GM21619 (cell line): ENCODE measurements at regions not wholly inside any gene's neighbourhood (a gene's known extent, or its start where the extent isn't known, plus 50 kb on each side); places are given as distances from the start of the nearest gene placed in this dataset.

Experiments used
- ATAC-seq: cut with Tn5 transposase; IDR thresholded peaks from one replicate; pipeline ENCODE4 v1.9.1; 2021; ENCODE audit not compliant: unreplicated experiment

DNA sequence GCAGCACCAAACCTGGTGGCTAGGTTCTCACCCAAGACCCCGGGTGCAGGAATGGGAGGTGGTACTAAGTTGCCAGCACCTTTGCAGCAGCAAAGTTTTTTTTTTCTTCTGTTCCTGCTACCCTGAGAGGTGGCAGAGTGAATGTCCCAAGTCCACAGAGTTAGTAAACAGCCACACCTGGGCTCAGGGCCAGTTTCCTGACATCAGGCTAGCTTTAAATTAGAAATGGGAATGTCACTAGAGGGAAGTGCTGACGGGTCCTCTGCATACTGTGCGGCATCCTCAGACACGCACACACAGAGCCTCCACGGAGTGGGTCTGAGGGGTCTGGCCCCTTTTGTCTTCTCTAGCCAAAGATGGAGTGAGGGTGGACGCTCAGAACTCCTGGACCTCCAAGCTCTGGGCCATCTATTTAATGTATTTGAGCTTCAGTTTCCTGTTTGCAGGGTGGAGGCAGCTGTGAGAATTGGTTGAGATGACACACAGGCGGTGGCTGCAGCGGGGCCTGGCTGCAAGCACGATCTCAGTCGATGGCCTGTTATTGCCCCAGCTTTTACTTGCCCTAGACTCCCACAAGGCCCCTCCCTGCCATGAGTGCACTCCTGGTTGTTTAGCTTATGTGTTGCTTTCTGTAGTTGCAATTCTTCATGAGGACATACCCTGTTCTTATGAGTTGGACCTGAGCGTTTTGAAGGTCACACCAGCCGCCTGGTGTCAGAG lies 751.4 kb upstream of the HS6ST1 start:
- no peak for ATAC-seq

- ATAC-seq, result no peak
Measured at GRCh38 chr2:129070663-129071062, 752.0 kb upstream of the HS6ST1 start.

DNA sequence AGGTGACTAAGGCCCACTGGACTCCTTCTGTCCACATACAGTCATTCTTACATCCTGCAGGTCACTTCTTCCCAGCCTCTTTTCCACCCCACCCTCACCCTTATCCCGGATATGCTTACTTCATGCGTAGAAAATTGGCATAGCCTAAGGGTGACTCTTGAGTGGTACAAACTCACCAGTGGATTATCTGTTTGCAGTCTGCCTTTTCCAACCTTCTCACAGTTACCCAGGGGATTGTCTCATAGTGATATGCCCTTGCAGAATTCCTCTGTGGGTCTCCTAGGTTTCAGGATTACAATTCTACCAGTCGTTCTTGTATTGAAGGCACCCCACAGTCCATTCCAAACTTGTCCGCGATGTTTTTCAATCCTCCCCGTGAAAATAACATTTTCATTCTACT lies 752.9 kb upstream of the HS6ST1 start:
- no peak for ATAC-seq

- ATAC-seq, result no peak
Measured at GRCh38 chr2:129074298-129074920, 755.7 kb upstream of the HS6ST1 start.

- ATAC-seq, result no peak
Measured at GRCh38 chr2:129078548-129078947, 759.9 kb upstream of the HS6ST1 start.

DNA sequence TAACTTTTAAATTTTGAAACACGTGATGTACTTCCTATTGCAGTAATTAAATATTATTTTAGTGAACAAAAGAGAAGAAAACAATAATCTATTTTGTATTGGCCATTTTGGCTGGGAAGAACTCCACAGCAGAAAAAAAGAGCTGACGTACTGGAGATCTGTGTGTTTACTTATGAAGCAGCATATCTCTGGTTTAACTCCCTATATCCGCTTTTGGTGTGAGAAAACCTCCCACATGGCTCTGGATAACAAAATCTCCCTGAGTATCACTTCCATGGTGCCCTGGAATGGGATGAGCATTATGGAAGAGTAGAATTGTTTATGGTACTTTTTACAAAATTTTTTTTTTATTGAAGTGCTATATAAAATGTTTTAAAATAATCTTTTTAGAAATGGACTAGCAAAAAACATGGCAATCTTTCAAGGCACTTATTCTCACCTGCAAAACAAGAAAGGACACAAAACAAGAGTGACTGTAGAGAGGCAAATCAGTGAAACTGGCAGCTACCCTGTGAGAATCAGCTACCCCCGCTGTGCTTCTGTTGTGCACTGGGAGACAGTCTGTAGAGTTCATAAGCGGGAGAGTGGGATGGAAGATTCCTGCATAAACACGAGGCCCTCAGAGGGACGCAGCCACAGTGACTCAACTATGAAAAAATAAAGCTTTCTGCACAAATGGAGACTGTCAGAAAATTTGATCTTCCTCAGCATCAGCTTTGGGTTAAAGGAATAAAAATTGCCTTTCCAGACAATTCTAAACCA lies 762.2 kb upstream of the HS6ST1 start:
- ATAC-seq, result no peak

DNA sequence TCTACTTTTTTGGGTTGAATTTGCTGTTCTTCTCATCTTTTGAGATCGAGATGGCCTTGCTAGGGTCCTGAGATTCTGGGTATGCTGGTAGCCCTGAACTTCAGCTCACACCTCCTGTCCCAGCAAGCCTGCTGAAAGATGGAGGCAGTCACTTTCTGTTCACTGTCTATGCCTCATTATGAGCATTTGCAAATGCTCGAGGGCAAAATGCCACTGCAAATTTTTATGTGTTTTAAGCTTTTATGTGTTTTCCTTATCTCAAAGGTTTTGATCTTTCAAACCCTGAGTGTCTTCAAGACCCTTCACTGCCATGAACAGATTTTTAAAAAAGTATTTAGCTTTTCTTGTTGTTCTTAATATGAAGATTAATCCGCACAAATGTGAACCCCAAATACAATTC lies 766.7 kb upstream of the HS6ST1 start:
- no peak for ATAC-seq

DNA sequence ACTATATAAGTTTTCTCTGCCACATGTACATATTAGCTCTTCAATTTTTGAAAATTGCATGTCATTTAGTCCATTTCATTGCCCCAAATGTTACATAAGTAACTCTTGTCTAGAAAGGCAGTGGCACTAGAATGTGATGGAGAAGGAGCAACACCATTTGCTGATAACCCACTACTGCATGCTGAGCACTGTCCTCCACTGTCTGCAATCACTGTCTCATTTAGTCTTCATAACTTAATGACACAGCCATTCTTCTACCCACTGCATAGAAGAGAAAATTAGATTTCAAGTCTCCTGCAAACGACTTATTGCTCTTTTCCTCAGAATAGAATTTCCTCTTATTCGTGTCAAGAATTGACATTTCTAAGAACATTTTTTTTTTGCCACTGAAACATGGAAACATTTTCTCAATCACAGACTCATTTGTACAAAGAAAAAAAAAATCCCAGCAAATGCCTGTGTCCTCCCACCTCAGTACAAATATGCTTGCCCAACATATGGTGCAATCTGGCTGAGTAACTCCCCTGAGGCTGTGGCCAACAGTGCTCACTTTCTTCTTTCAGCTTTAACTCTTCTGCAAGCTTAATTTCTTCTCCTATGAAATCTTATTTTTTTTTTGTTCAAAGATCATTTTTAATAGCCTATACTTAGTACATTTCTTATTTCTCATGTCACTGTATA lies 768.6 kb upstream of the HS6ST1 start:
- ATAC-seq, result no peak

DNA sequence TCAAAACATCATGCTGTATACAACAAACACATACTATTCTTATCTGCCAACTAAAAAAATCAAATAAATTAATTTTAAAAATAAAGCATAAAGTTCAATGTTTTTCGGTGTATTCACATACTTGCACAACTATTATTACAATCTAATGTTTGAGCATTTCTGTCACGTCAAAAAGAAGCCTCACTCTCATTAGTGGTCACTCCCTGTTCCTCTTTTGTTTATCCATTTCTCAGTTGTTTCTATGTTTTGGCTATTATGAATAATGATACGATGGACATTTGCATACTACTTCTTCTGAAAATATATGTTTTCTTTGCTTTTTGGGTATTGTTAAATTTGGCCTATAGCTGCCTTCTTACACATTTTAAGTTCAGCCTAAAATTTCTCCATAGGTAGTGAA lies 773.0 kb upstream of the HS6ST1 start:
- no peak for ATAC-seq

GRCh38 chr2:129092956-129093355 lies 774.3 kb upstream of the HS6ST1 start:
- no peak for ATAC-seq

DNA sequence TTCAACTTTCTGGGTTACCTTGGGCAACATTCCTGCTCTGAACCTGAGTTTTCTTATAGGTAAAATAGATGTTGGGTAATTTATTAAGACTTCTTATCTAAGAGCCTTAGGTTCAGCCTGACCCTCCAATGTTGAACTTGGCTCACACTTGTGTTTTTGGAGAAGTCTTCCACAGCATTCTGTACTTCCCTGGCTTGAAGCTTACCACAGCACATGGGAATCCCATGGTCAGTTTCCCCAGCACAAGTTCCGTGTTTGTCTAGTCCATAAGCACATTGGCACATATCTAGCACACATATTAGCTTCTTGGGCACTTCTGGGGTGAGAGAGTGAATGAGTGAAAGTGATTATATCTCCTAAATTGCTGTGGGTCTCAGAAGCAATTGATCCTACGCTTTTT lies 782.5 kb upstream of the HS6ST1 start:
- ATAC-seq, result no peak

- ATAC-seq, result no peak
Measured at GRCh38 chr2:129103936-129104878, 785.5 kb upstream of the HS6ST1 start.

DNA sequence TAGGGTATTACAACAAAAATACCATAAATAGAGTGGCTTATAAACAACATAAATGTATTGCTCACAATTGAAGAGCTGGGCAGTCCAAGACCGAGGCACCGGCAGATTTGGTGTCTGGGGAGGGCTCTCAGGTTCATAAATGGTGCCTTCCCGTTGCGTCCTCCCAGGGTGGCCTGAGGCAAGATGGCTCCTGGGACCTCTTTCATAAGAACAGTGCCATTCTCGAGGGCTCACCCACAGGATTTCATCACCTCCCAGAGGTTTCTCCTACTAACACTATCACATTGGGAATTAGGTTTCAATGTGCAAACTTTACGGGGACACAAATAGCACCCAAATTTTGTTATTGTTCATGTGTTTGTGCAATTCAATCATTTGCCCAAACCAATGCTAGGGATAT lies 793.5 kb upstream of the HS6ST1 start:
- ATAC-seq, result no peak

DNA sequence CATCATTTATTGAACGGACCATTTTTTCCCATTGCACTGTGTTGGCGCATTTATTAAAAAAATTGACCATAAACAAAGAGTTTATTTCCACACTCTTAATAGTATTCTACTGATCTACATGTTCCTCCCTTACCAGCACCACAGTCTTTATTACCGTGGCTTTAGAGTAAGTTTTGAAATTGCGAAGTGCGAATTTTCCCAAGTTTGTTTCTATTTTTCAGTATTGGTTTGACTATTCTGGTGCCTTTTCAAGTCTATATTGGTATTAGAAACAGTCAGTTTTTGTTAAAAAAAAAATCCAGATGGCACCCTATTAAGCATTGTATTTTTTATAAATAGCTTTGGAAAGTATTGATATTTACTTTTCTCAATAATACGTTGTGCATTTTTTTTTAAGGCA lies 795.1 kb upstream of the HS6ST1 start:
- peak; percentile 54 for ATAC-seq

DNA sequence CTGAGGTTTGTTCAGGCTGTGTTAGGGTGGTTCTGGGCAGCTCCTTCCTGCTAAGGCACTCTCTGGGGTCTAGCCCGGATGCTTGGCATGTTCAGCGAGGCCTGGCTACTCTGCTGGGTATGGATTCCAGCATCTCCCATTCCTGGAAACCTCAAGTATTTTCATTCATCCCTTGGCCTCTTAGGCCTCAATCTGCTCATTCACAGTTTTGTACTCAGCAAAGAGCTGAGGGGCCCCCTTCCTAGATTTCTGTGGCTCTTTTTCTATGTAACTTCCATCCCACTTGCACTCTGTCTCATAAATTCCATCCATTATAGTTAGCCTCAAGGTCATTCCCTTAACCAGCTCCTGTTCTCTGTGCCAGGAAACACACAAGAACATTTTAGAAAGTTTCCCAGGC lies 798.8 kb upstream of the HS6ST1 start:
- ATAC-seq, result no peak

- peak; percentile 65 for ATAC-seq
Measured at GRCh38 chr2:129118296-129118695, 799.6 kb upstream of the HS6ST1 start.

DNA sequence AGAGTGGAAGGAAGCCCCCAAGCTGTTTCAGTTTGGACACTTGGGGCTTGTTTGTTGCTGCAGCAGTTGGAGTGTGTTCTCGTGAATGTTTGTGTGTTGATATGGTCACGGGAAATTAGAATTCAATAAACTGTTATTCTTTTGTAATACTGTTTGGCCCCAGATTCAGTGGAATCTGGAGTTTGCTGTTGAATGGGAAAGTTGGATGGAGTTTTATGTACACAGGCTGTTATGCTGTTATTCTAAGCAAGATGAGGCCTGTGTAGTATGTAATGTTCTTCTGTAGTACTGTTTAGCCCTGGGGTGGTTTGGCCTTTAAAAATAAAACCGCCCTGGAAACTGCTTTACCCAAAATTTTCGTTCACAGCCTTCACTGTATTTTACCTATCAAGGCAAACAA lies 810.4 kb upstream of the HS6ST1 start:
- ATAC-seq, result no peak

- no peak for ATAC-seq
Measured at GRCh38 chr2:129133692-129134641, 815.3 kb upstream of the HS6ST1 start.

GRCh38 chr2:129135017-129135416 lies 816.3 kb upstream of the HS6ST1 start:
- no peak for ATAC-seq
